Stimulated activated CD4-positive, alpha-beta T cell treated with anti-CD3 and anti-CD28 coated beads, TNF-alpha, amount 100 ng/mL, for 24 hours (primary cell): ENCODE measurements at regions not wholly inside any gene's neighbourhood (a gene's known extent, or its start where the extent isn't known, plus 50 kb on each side); places are given as distances from the start of the nearest gene placed in this dataset.

Source experiments
- DNase-seq, 3 experiments: peaks; one replicate each; pipeline ENCODE4 v3.0.0-alpha.2; 2020; ENCODE audit warnings: low read depth in 3 of 3

DNA sequence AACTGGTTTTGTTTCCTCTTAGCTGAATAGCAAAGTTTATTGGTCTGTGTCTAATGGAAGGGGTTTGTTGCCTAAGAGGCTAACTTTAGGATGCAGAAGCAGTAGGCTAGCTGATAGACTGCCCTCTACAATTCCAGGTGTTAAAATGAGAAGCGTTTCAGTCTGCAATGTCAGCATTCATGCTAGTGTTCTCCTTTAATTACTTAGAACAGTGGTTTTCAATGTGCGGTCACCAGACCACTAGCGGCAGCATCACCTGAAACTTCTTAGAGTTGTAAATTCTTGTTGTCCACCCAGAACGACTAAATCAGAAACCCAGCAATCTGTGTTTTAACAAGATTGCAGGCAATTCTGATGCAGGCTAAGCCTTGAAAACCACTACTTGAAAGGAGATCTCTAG, 392.9 kb downstream of the IPMK start:
- DNase-seq = no peak

GRCh38 chr10:57867241-57867640, 400.5 kb downstream of the IPMK start:
- DNase-seq = no peak

- no peak for DNase-seq
Measured at GRCh38 chr10:57864765-57865680, 402.7 kb downstream of the IPMK start.

- no peak for DNase-seq
Measured at GRCh38 chr10:57849691-57850357, 417.9 kb downstream of the IPMK start.

DNA sequence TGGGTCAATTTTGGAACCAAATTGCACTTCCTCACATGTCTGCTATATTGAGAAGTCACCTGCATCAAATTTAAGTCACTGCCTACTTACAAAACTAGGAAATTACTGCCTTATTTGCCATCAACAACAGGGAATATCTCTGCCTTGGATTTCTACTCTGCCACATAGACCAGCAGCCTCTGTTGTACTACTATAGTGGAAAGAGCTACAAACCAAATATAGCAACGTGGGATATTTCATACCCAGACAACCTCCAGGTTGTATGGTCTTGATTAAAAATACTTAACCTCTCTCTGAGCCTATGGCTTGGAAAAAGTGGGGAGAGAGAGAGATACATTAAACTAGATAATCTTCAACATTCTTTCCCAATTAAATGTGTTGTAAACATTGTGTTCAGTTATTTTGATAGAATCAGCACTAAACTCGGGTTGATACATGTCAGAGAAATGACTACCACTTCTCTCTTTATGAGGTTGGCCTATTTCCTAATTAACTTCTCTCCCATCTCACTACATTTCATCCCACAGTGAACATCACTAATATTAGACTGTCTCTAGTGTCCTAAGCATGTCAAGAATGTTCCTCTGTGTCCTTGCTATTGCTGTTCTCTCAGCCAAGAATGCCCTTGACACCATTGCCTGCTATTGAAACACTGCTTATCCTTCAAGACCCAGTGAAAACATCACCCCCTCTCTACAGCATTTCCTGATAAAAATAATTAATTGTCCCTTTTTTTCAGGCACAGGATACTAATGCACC, 421.2 kb downstream of the IPMK start:
- no peak for DNase-seq

GRCh38 chr10:57844387-57844998, 423.2 kb downstream of the IPMK start:
- DNase-seq = no peak

DNA sequence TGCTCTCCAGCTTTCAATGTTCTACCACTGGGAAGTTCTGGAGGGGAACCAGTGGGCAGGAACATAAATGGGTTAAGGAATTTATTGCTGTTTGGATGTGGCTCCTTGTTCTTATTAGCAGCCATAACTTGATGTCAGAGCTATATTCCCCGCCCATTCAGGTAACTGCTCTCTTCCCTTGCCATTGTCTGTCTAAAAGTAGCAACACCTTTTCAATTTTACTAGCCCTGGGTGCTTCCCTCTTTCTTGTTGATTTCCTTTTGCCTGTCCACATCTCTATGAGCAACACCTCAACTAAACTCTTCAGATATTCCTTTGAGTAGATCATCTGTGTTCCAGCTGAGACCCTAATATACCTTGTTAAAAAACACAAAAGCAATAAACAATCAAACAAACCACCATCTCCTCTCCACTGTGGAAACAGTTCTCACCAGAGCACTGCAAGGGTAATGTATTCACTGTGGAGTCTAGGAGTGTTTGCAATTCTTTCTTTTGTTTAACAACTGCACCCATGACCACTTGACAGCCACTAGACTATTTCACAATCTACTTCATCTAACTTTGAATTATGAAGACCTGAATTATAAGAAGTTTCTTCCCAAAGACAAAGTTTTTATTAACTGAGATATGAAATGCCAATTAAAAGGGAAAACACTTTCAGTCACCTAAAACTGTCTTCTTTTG, 436.7 kb downstream of the IPMK start:
- DNase-seq = no peak

GRCh38 chr10:57825015-57825414, 442.7 kb downstream of the IPMK start:
- no peak for DNase-seq

DNA sequence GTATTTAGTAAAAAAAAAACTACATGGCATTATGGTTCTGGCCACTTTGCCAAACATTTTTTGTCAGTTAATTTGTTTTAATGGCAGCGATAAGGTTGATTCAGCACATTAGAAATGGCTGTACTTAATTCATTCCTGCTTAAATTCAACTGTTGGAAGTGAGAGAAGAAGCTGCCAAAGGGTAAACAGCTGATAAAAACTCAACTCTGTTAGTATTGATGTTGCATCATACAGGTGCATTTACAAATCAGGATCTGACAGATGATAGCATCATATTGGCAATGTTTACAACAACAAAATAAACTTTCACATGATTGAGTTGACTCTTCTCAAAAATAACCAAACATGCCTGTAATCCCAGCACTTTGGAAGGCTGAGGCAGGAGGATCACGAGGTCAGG, 444.3 kb downstream of the IPMK start:
- no peak for DNase-seq

DNA sequence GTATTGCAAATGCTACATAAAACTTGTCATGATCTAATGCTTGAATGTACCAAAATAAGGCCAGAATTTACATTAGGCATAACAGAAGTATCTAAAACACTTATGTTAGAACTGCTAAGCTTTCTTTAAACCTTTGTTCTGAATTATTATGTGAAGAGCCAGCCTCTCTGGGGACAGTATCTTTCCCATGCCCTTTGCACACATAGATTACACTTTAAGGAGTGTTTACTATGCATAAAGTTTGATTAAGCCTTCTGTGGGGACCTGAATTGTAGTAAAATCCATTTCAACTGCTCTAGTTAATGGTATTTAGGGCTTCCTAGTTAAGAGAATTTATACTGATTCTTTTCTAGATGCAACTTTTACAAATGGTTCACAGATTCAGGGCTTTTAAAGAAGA, 444.7 kb downstream of the IPMK start:
- DNase-seq = no peak

DNA sequence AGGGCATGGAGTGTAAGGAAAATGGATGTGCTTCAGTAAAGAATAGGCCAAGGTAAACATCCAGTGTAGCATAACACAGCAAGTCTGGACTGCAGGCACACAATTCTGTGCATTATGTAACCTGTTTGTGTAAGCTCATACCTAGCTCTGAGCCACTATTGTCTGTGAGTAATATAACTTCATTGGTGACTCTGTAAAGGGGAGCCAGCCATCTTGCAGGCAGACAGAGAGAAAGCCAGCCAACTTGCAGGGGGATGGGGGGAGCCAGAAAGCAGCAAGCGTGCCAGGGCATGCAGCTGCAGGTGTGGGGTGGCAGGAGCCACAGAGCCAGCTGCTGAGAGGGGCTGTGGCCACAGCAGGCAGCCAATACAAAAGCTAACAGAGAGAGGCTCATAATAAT, 449.2 kb downstream of the IPMK start:
- no peak for DNase-seq

DNA sequence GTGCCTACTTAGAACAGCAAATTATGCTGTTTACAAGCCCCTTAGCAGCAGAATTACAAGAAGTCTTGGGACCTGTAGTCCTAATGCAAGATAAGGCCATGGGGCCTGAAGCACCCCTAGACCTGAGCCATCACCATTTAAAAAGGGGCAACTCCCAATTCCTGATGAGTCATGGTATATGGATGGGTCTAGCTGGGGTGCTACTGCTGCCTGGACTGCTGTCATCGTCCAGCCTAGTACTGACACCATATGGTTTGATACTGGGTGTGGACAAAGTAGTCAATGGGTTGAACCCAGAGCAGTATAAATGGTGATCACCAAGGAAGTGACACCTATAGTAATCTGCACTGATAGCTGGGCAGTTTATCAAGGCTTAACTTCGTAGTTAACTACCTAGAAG, 450.0 kb downstream of the IPMK start:
- no peak for DNase-seq

DNA sequence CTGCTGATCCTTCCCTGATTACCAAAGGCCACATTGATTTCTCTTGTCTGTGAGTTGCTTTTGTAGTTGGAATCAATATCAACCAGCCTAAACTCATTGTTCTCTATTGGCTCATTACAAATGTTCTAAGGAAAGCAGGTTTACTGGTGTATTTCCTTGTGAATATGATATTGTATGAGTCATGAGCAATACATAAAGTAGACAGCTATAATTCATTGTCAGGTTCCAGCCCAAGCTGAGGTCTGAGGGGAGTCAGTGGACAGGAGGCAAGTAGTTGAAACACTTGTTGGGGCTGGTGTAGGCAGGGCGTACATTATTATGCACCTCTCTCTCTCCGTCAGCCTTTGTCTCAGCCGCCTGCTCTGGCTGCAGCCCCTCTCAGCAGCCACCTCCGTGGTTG, 451.7 kb downstream of the IPMK start:
- DNase-seq = no peak

DNA sequence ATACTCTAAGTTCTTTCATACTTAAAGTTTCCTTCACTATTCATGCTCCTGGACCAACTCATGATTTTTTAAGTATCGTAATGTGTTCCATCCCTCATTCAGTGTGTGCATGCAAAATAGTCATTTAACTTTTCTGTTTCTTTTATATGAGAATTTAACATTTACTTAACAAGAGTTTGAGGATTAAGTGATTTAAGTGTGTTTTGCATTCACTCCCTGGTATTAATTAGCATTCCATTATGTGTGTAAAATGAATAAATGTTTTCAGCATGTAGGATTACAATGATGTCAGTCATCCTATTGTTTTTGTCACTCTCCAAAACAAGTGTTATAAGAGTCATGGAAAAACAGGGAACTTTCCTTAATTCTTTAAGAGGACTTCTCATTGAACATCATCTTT, 457.7 kb downstream of the IPMK start:
- DNase-seq = no peak

- no peak for DNase-seq
Measured at GRCh38 chr10:57807906-57808305, 459.8 kb downstream of the IPMK start.

GRCh38 chr10:57806675-57807074, 461.0 kb downstream of the IPMK start:
- DNase-seq = no peak

GRCh38 chr10:57799625-57800024, 468.1 kb downstream of the IPMK start:
- DNase-seq = no peak

GRCh38 chr10:57798830-57799229, 468.9 kb downstream of the IPMK start:
- no peak for DNase-seq

DNA sequence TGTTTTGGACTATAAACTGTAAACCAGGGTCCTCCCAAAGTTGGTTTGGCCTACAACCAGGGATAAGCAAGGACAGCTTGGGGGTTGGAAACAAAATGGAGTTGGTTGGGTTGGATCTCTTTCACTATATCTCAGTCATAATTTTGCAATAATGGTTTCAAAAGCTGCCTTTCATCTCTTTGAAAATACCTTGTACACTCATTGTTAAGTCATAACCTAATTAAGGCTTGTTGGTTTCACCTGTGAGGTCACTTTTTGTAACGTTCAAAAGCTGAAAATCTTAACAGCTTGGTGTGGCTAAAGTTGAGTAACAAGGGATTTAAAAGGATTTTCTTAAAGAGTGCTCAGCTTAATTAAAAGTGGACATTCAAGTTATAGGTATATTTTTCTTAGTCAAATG, 476.1 kb downstream of the IPMK start:
- DNase-seq = no peak

DNA sequence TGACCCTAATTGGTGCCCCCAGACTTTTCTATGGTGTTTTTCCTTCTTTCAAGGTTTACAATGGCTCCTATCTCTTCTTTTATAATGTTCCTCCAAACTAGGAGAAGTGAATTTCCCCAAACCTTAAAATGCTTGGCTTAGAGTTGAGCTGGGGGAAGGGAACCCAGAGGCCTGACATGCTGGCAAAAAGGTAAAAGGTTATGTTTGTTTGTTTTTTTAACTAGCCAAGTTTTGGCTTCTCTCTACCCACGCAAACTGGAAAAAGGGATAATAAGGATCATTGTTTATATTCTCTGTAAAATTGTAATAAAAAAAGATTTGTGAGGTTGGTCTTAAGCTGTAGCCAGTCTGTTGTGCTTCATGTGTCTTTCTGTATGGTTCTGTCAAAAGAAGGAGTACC, 477.0 kb downstream of the IPMK start:
- DNase-seq = no peak

GRCh38 chr10:57788117-57788516, 479.6 kb downstream of the IPMK start:
- no peak for DNase-seq
